ENCODE measurements at regions not wholly inside any gene's neighbourhood (a gene's known extent, or its start where the extent isn't known, plus 50 kb on each side); places are given as distances from the start of the nearest gene placed in this dataset.

GRCh38 chr15:92232876-92233275 is 160.8 kb upstream of the ST8SIA2 start:
- Histone ChIP-seq H3K4me3 (no peak overlapping the region), H3K27me3 (no peaks in the 10 kb centered on the region), H3K27ac (no peak overlapping the region), H3K4me1 (ENCODE audit: low read depth) (no peaks in the 10 kb centered on the region), H3K36me3 (no peaks in the 10 kb centered on the region), H3K9me3 (ENCODE audit: low read depth) (no peaks in the 10 kb centered on the region)
- TF ChIP-seq CTCF (IDR thresholded peaks at IDR 0.05; ENCODE audit: low read depth, low read length): no peak
- no peak for DNase-seq (ENCODE audit: low read depth in 1 of 2, low spot score in 1 of 2)

- no peaks in the 10 kb centered on the region for H3K9me3 ChIP-seq (ENCODE audit: low read depth)
- no peaks in the 10 kb centered on the region for H3K27me3 ChIP-seq
- H3K27ac ChIP-seq: no peak overlapping the region
- no peak for DNase-seq (ENCODE audit: low read depth in 1 of 2, low spot score in 1 of 2)
- H3K36me3 ChIP-seq: no peaks in the 10 kb centered on the region
- H3K4me1 ChIP-seq (ENCODE audit: low read depth): no peaks in the 10 kb centered on the region
- TF ChIP-seq CTCF (IDR thresholded peaks at IDR 0.05; ENCODE audit: low read depth, low read length): no peak
- H3K4me3 ChIP-seq: no peak overlapping the region
These were observed 150.5 kb upstream of the ST8SIA2 start for GRCh38 chr15:92243227-92243626.

- Histone ChIP-seq H3K4me1 (ENCODE audit: low read depth) (no peaks in the 10 kb centered on the region), H3K4me3 (no peak overlapping the region), H3K36me3 (no peaks in the 10 kb centered on the region), H3K27me3 (no peaks in the 10 kb centered on the region), H3K9me3 (ENCODE audit: low read depth) (no peaks in the 10 kb centered on the region), H3K27ac (no peak overlapping the region)
- no peak for DNase-seq (ENCODE audit: low read depth in 1 of 2, low spot score in 1 of 2)
- no peak for TF ChIP-seq CTCF (IDR thresholded peaks at IDR 0.05; ENCODE audit: low read depth, low read length)
These were observed 149.0 kb upstream of the ST8SIA2 start for GRCh38 chr15:92244703-92245102.

GRCh38 chr15:92247649-92248242 is 145.9 kb upstream of the ST8SIA2 start:
- H3K36me3 ChIP-seq: no peaks in the 10 kb centered on the region

GRCh38 chr15:92266796-92267685 is 126.6 kb upstream of the ST8SIA2 start:
- Histone ChIP-seq H3K36me3 (no peaks in the 10 kb centered on the region), H3K27me3 (no peaks in the 10 kb centered on the region), H3K27ac (no peak overlapping the region), H3K4me1 (ENCODE audit: low read depth) (peaks cover 16% of the 10 kb centered on the region), H3K9me3 (ENCODE audit: low read depth) (no peaks in the 10 kb centered on the region), H3K4me3 (no peak overlapping the region)
- no peak for TF ChIP-seq CTCF (IDR thresholded peaks at IDR 0.05; ENCODE audit: low read depth, low read length)
- no peak for DNase-seq (ENCODE audit: low read depth in 1 of 2, low spot score in 1 of 2)

More at GRCh38 chr15:92247649-92248242, 145.9 kb upstream of the ST8SIA2 start:
- no peak overlapping the region for H3K27ac ChIP-seq
- no peaks in the 10 kb centered on the region for H3K4me1 ChIP-seq (ENCODE audit: low read depth)
- no peaks in the 10 kb centered on the region for H3K9me3 ChIP-seq (ENCODE audit: low read depth)
- no peak overlapping the region for H3K4me3 ChIP-seq
- DNase-seq (ENCODE audit: low read depth in 1 of 2, low spot score in 1 of 2): no peak
- H3K27me3 ChIP-seq: no peaks in the 10 kb centered on the region
- TF ChIP-seq CTCF (IDR thresholded peaks at IDR 0.05; ENCODE audit: low read depth, low read length): no peak

Data from cardiac muscle cell (in vitro differentiated cells and primary cell).